HG02571 (cell line): ENCODE measurements at regions not wholly inside any gene's neighbourhood (a gene's known extent, or its start where the extent isn't known, plus 50 kb on each side); places are given as distances from the start of the nearest gene placed in this dataset.
"Not testable (repeated sequence)": the region's sequence is repeated elsewhere in the genome, so short reads cannot be mapped to it uniquely, and the experiment has no call there.

Experiments used
- ATAC-seq: cut with Tn5 transposase; IDR thresholded peaks from one replicate; pipeline ENCODE4 v1.9.1; 2021; ENCODE audit warnings: mild to moderate bottlenecking, moderate library complexity; ENCODE audit not compliant: unreplicated experiment

GRCh38 chr4:120005527-120005926 lies 61.1 kb downstream of the MAD2L1 start:
- ATAC-seq = no peak

DNA sequence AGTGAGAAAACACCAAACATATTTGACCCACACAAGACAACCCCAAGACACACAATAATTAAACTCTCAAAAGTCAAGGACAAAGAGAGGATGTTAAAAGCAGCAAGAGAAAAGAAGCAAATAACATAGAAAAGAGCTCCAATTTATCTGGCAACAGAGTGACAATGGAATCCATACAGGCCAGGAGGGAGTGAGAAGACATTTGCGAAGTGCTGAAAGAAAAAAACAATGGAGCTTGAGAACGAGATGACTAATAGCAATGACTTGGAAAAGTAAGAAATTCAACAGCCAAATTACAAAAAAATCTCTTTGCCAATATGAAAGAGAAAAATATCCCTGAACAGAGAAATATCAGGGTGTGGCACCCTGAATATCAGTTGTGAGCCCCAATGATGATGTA lies 61.6 kb downstream of the MAD2L1 start:
- ATAC-seq = no peak

DNA sequence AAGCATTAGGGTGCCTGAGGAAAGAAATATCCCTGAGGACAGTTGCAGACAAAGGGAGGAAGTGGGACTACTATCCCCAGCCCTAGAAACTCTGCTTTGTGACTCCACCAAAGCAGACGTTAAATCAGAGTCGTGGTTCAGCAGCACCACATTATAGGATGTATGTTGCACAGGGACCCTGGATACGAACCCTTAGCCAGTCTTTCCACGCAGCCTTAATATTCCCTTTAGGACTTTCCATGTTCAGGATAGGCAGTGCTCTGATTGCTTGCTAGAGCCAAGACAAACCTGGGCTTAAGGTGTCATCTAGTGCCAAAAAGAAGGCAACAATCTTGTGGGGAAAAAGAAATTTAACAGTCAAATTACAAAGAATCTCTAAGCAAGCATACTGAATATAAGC lies 62.6 kb downstream of the MAD2L1 start:
- no peak for ATAC-seq

DNA sequence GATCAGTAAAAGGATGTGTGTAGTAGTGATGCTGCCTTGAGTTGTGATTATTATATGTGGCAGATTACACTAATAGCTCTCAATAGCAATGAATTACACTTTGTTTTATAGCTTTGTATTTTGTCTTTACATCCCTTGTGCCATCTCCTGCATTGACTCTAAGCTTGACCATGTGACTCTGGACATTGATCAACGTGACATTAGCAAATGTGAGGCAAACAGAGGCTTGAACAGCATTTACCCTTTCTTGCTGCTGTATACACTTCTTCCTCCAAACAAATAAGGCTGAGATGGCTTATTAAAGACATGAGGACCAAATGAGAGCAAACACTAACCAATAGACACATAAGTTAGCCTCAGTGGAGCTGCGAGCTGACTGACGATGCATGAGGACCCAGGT lies 63.5 kb downstream of the MAD2L1 start:
- ATAC-seq = no peak

DNA sequence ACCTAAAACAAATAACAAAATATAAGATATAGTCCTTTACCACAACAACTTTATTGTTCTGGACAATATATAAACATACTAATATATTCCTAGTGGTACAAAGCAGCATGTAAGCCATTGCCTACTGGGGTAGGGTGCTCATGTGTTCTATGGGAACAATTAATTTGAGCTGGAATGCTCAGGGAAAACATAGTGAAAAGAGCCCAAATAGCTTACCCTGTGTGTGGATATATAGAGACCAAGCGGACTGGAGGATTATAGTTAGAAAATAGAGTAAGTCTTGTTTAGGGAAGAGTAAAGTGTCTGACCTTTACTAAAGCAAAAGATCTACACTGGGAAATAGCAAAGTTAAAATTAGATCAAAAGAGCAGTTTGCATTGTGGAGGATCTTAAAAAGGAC lies 64.8 kb downstream of the MAD2L1 start:
- ATAC-seq = no peak

- ATAC-seq = no peak
Measured at GRCh38 chr4:120000591-120001296, 65.9 kb downstream of the MAD2L1 start.

- ATAC-seq = not testable (repeated sequence)
Measured at GRCh38 chr4:119996024-119996423, 70.6 kb downstream of the MAD2L1 start.

GRCh38 chr4:119984996-119985395 lies 81.7 kb downstream of the MAD2L1 start:
- ATAC-seq = no peak

DNA sequence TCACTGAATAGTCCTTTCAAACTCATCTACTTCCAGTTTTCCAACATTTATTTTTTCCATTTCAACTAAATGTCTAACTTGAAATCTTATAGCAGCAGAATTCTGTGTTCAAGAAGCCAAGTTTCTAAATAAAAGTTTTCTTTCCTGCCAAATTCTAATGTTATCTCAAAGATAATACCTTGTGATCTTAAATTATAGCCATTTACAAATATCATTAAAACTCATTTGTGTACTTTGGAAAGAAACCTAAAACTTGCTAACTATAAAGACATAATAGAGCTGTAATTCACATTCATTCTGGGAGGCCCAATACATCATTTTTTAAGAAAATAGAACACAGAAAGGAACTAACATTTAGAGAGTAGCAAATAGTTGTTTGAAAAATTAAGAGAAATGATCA lies 83.9 kb downstream of the MAD2L1 start:
- no peak for ATAC-seq

DNA sequence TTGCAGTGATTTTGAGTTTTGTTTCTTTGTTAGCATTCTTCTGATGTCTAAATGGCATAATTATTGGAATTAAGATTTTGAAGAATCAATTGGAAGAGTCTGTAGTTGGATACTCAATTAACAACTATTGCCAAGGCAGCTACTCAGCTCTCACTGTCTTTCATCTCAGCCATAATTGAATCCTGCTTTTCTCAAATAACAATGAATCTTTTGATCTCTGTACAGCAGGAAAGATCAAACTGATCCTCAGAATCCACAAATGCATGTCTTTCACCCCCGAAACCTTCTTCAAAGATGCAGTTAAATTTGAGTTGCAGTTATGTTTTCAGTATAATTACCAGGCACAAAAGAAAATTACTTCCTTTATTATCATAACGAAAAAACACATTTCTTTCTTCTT lies 86.2 kb downstream of the MAD2L1 start:
- no peak for ATAC-seq

DNA sequence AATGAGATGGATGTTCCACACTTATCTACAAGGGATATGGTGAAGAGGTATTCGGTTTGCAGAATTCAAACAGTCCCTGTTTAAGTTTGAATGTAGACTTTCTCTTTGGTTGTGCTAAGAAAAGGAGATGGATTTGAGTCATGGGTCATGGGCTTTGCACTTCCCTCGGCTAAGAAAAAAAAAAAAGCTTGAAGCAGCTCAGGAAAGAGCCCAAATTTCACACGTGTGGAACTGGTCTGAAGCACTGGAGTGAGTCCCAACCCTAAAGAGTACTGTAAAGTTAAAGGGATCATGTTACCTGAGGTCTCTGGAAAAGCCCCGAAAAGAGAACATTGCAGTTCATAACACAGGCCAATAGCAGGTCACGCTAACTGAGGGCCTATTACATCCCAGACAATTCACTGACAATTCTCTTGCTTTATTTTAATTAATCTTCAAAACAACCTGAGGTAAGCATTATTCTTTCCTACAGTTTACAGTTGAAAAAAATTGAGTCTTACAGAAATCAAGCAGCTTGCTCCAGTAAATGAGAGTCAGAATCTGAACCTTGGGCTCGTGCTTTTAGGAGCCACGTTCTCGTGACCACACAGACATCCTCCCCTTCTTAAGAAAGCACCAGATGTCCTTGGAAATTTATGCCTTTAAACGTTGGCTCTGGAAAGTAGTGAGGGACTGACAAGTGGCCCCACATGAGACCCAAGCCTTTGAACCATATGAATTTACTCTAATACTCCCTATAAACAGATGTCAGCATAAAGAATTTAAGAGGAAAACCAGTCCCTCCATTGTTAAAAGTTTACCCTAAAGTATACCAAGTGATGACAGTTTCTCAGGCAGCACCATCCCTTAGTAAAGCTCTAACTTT lies 89.3 kb downstream of the MAD2L1 start:
- no peak for ATAC-seq

- no peak for ATAC-seq
Measured at GRCh38 chr4:119971431-119972084, 95.1 kb downstream of the MAD2L1 start.

- no peak for ATAC-seq
Measured at GRCh38 chr4:119962631-119963030, 104.0 kb downstream of the MAD2L1 start.

- ATAC-seq = no peak
Measured at GRCh38 chr4:119958983-119959382, 107.7 kb downstream of the MAD2L1 start.

DNA sequence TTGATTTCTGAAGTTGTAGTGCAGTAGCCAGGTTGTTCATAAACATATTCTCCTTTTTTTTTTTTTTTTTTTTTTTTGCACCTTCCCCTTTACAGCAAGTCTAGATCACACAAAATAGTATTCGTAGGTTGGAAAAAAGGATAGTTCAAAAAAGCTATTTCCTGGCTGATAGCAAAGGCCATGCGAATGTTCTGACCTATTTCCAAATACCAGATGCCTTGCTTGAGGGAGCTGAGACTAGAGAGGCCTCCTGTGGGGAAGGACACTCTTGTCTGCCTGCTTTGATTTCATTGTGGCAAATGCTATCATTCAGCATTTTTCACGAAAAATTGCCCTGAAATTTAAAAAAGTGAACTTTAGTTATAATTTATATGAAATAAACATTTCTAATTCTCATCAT lies 111.4 kb downstream of the MAD2L1 start:
- no peak for ATAC-seq

DNA sequence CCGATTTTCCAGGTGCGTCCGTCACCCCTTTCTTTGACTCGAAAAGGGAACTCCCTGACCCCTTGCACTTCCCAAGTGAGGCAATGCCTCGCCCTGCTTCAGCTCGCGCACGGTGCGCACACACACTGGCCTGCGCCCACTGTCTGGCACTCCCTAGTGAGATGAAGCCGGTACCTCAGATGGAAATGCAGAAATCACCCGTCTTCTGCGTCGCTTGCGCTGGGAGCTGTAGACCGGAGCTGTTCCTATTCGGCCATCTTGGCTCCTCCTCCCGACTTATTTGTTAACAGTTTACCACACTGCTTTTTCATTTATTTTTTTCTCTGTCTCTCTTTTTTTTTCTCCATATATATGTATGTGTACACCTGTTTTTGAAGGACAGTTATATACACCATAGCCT lies 112.2 kb downstream of the MAD2L1 start:
- ATAC-seq = not testable (repeated sequence)

DNA sequence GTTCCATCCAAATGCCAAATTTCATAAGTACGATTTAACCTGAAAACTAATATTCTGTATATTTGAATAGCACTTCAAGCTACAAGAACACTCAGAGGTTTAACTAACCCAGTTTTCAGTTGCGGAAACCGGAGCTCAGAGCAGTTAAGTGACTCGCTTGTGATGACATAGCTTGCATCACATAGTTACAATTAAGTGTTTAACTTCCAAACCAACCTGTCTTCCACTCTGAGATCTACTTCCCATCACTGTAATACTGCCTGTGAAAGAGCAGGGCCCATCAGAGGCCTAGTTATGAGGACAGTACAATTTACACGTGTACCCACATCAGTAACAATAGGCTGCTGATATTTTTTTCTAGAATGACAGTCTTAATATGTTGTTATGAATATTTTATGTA lies 120.3 kb downstream of the MAD2L1 start:
- ATAC-seq = no peak

- no peak for ATAC-seq
Measured at GRCh38 chr4:119942806-119943205, 123.8 kb downstream of the MAD2L1 start.

- ATAC-seq = no peak
Measured at GRCh38 chr4:119940557-119940956, 126.1 kb downstream of the MAD2L1 start.

DNA sequence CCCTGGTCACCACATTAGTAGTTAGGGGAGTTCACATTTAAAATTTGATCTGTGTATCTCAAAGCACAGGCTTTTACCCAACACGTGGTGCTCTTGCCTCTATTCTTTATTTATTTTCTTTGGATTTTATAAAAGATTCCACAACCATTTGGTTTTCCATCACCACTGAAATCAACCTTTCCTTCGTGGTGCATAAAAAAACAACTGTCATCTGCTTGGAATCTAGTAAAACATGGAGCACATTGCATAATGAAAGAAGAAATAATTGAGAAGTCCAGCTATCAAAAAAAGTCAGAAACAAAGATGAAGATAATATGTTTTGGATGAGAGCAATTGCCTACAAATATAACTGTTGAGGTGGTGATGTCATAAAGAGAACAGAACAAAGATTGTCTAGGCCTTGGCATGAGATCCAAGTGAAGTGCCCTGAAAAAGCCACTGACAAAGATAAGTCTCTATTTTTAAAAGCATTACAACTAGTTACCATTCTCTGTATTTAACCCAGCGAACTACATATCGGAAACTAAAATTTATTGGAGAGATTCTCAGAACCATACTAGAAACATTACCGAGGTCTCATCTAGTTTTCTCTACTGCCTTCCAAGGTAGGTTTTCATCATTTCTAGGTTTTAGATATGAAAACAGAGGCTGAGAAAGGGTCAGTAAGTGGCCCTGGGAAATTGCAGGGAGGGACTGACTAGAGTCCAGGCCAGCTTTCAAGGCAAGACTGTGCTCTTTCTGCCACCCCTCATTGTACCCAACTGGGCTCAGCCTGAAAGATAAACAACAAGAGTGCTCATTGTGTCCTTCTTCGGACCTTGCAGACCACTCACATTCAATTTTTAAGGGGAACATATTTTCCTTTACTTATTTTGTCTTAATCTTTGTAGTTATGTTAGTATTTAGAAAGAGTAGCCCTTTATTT lies 127.3 kb downstream of the MAD2L1 start:
- ATAC-seq = no peak

DNA sequence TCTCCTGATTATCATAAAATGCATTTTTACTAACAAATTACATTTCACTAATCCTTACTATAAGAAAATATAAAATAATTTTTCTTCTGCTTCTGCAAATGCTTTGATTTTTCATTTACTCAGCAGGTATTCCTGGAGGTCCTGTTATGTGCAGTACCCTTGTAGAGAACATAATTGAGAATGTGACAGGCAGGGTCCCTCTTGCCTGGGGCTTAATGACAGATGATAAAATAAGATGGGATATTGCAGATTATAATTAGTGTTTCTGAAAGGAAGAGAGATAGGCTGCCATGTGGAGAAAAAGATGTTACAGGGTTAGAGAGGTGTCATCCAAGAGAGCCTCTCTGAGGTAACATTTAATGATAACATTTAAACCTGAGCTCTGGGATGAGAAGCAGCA lies 128.9 kb downstream of the MAD2L1 start:
- no peak for ATAC-seq
